H9 (cell line): ENCODE measurements at regions not wholly inside any gene's neighbourhood (a gene's known extent, or its start where the extent isn't known, plus 50 kb on each side); places are given as distances from the start of the nearest gene placed in this dataset.

Source experiments
- DNase-seq: peaks from one replicate; pipeline ENCODE4 v3.0.0-alpha.2; 2017
- H2AFZ ChIP-seq: one replicate; pipeline ENCODE4 v1.6.1; 2013; ENCODE audit warnings: mild to moderate bottlenecking, low read length, control low read depth, moderate library complexity
- H2AK5ac ChIP-seq: 2 replicates; pipeline ENCODE4 v1.6.1; 2013; ENCODE audit warnings: low read length, control low read depth, mixed read lengths; ENCODE audit not compliant: insufficient read length
- H2BK120ac ChIP-seq: one replicate; pipeline ENCODE4 v1.6.1; 2013; ENCODE audit warnings: low read depth, mild to moderate bottlenecking, low read length, control low read depth, inconsistent platforms; ENCODE audit not compliant: poor library complexity, severe bottlenecking
- H2BK12ac ChIP-seq: 2 replicates; pipeline ENCODE4 v1.6.1; 2013; ENCODE audit warnings: low read length, control low read depth, mixed read lengths, low read depth; ENCODE audit not compliant: insufficient read length
- H2BK15ac ChIP-seq: 2 replicates; pipeline ENCODE4 v1.6.1; 2013; ENCODE audit warnings: low read depth, low read length, control low read depth
- H2BK20ac ChIP-seq: one replicate; pipeline ENCODE4 v1.6.1; 2013; ENCODE audit warnings: low read depth, mild to moderate bottlenecking, low read length, control low read depth, inconsistent platforms; ENCODE audit not compliant: poor library complexity, severe bottlenecking
- H2BK5ac ChIP-seq: 2 replicates; pipeline ENCODE4 v1.6.1; 2013; ENCODE audit warnings: low read length, control low read depth, mixed read lengths; ENCODE audit not compliant: insufficient read length
- H3K14ac ChIP-seq: 2 replicates; pipeline ENCODE4 v1.6.1; 2013; ENCODE audit warnings: low read length, control low read depth; ENCODE audit not compliant: insufficient read depth
- H3K18ac ChIP-seq: 2 replicates; pipeline ENCODE4 v1.6.1; 2013; ENCODE audit warnings: low read depth, mild to moderate bottlenecking, mixed read lengths, low read length, control low read depth; ENCODE audit not compliant: insufficient read length
- H3K23ac ChIP-seq: 2 replicates; pipeline ENCODE4 v1.6.1; 2013; ENCODE audit warnings: low read length, control low read depth, mixed read lengths, low read depth; ENCODE audit not compliant: insufficient read length
- H3K23me2 ChIP-seq: 2 replicates; pipeline ENCODE4 v1.6.1; 2013; ENCODE audit warnings: low read depth, mild to moderate bottlenecking, mixed read lengths, low read length, control low read depth; ENCODE audit not compliant: insufficient read length, poor library complexity, severe bottlenecking
- H3K27ac ChIP-seq: 2 replicates; pipeline ENCODE4 v1.5.1; 2013; ENCODE audit warnings: low read length, control low read depth, mixed read lengths, low read depth; ENCODE audit not compliant: insufficient read length
- H3K27me3 ChIP-seq: 2 replicates; pipeline ENCODE4 v1.6.1; 2013; ENCODE audit warnings: low read length, control low read depth, inconsistent platforms; ENCODE audit not compliant: insufficient read depth
- H3K4ac ChIP-seq: 2 replicates; pipeline ENCODE4 v1.6.1; 2013; ENCODE audit warnings: low read depth, mild to moderate bottlenecking, control low read depth, inconsistent platforms, low read length, moderate library complexity
- H3K4me1 ChIP-seq: 2 replicates; pipeline ENCODE4 v1.6.1; 2013; ENCODE audit warnings: low read length, control low read depth, inconsistent platforms; ENCODE audit not compliant: insufficient read depth
- H3K4me2 ChIP-seq: 2 replicates; pipeline ENCODE4 v1.6.1; 2013; ENCODE audit warnings: low read length, control low read depth, mixed read lengths; ENCODE audit not compliant: insufficient read length, insufficient read depth
- H3K56ac ChIP-seq: 2 replicates; pipeline ENCODE4 v1.6.1; 2013; ENCODE audit warnings: low read depth, mild to moderate bottlenecking, mixed read lengths, low read length, control low read depth; ENCODE audit not compliant: insufficient read length
- H3K79me1 ChIP-seq: 2 replicates; pipeline ENCODE4 v1.6.1; 2013; ENCODE audit warnings: low read depth, mild to moderate bottlenecking, moderate library complexity, low read length, control low read depth, inconsistent platforms; ENCODE audit not compliant: insufficient read depth, poor library complexity, severe bottlenecking
- H3K79me2 ChIP-seq: 2 replicates; pipeline ENCODE4 v1.6.1; 2013; ENCODE audit warnings: low read length, control low read depth, inconsistent platforms; ENCODE audit not compliant: insufficient read depth
- H3K9ac ChIP-seq: 2 replicates; pipeline ENCODE4 v1.6.1; 2013; ENCODE audit warnings: low read length, control low read depth, mixed read lengths; ENCODE audit not compliant: insufficient read length; ENCODE audit errors: extremely low read depth
- H3K9me3 ChIP-seq: one replicate; pipeline ENCODE4 v1.6.1; 2013; ENCODE audit warnings: low read depth, low read length, inconsistent platforms; ENCODE audit not compliant: control insufficient read depth
- H3T11ph ChIP-seq: one replicate; pipeline ENCODE4 v1.6.1; 2013; ENCODE audit warnings: mild to moderate bottlenecking, low read length, control low read depth, inconsistent platforms
- H4K20me1 ChIP-seq: one replicate; pipeline ENCODE4 v1.6.1; 2013; ENCODE audit not compliant: control insufficient read depth, insufficient read length, insufficient read depth
- H4K5ac ChIP-seq: 2 replicates; pipeline ENCODE4 v1.6.1; 2013; ENCODE audit warnings: low read depth, mild to moderate bottlenecking, mixed read lengths, low read length, control low read depth; ENCODE audit not compliant: insufficient read length
- H4K8ac ChIP-seq: replicated peaks from 2 replicates; pipeline ENCODE4 v1.6.1; 2013; ENCODE audit warnings: low read length, control low read depth, mixed read lengths, low read depth; ENCODE audit not compliant: insufficient read length
- H4K91ac ChIP-seq: 2 replicates; pipeline ENCODE4 v1.6.1; 2013; ENCODE audit warnings: low read depth, mild to moderate bottlenecking, moderate library complexity, mixed read lengths, low read length, control low read depth; ENCODE audit not compliant: insufficient read length
- H3K27ac Mint-ChIP-seq, 3 experiments: 2 replicates in 2 of 3; 3 replicates in 1 of 3; pipeline ENCODE4 v1.8.0; 2020 to 2021; ENCODE audit warnings: mixed read lengths in 3 of 3, mild to moderate bottlenecking in 1 of 3, moderate library complexity in 1 of 3
- H3K27me3 Mint-ChIP-seq: 2 replicates; pipeline ENCODE4 v1.8.0; 2021; ENCODE audit warnings: low read depth, mild to moderate bottlenecking, moderate library complexity, mixed read lengths
- H3K36me3 Mint-ChIP-seq, 3 experiments: 2 replicates in 2 of 3; 3 replicates in 1 of 3; pipeline ENCODE4 v1.8.0; 2020 to 2021; ENCODE audit warnings: low read depth in 3 of 3, mixed read lengths in 3 of 3; ENCODE audit not compliant: insufficient read depth in 1 of 3
- H3K4me1 Mint-ChIP-seq, 2 experiments: 2 replicates each; pipeline ENCODE4 v1.8.0; 2020; ENCODE audit warnings: mixed read lengths in 2 of 2
- H3K4me3 Mint-ChIP-seq, 2 experiments: 2 replicates in 1 of 2; 3 replicates in 1 of 2; pipeline ENCODE4 v1.8.0; 2020 to 2021; ENCODE audit warnings: mild to moderate bottlenecking in 2 of 2, mixed read lengths in 2 of 2, moderate library complexity in 1 of 2
- H3K9me3 Mint-ChIP-seq, 2 experiments: 2 replicates in 1 of 2; 3 replicates in 1 of 2; pipeline ENCODE4 v1.8.0; 2020; ENCODE audit warnings: mild to moderate bottlenecking in 2 of 2, mixed read lengths in 2 of 2, moderate library complexity in 1 of 2
- CTCF ChIP-seq: fragments of 200-600 bp; sonication (generic); conservative IDR thresholded peaks from 3 replicates; pipeline ENCODE4 v1.8.0; 2021; ENCODE audit warnings: antibody characterized with exemption, mild to moderate bottlenecking
- WGBS: extraction: QIAGEN DNeasy Blood & Tissue Kit; methylation state at CpG from one replicate; pipeline ENCODE4 v1.1.7; 2013; ENCODE audit warnings: missing lambda C conversion rate, low lambda C conversion rate, mixed read lengths; ENCODE audit not compliant: insufficient read length; ENCODE audit errors: extremely low coverage; 5-methylcytosine and 5-hydroxymethylcytosine counted together

- H3K56ac ChIP-seq, result no peak overlapping the region
- no peaks in the 10 kb centered on the region for H3K79me2 ChIP-seq
- Mint-ChIP-seq H3K4me3 (no peak overlapping the region), H3K9me3 (peaks cover 22 to 24% of the 10 kb centered on the region in 2 experiments), H3K4me1 (peaks cover 6 to 10% of the 10 kb centered on the region in 2 experiments), H3K27me3 (no peaks in the 10 kb centered on the region), H3K36me3 (peaks cover 17 to 32% (median 21%) of the 10 kb centered on the region in 3 experiments), H3K27ac (no peak overlapping the region)
- no peaks in the 10 kb centered on the region for H3K23me2 ChIP-seq
- H2BK120ac ChIP-seq, result no peak overlapping the region
- DNase-seq, result no peak
- no peak overlapping the region for H3T11ph ChIP-seq
- H3K18ac ChIP-seq, result no peak overlapping the region
- H2BK20ac ChIP-seq, result no peak overlapping the region
- H2BK15ac ChIP-seq, result no peak overlapping the region
- no peak overlapping the region for H2AFZ ChIP-seq
- H4K91ac ChIP-seq, result no peak overlapping the region
- H4K20me1 ChIP-seq, result no peaks in the 10 kb centered on the region
- no peak overlapping the region for H3K23ac ChIP-seq
- H2BK12ac ChIP-seq, result no peak overlapping the region
- no peak overlapping the region for H3K4ac ChIP-seq
- no peaks in the 10 kb centered on the region for H3K9me3 ChIP-seq
- no CpG with 5 or more reads among the region's 5 CpGs for WGBS
- no peaks in the 10 kb centered on the region for H3K4me1 ChIP-seq
- H3K9ac ChIP-seq, result no peak overlapping the region
- no peaks in the 10 kb centered on the region for H3K27me3 ChIP-seq
- H4K8ac ChIP-seq, result no peak overlapping the region
- no peak overlapping the region for H4K5ac ChIP-seq
- H3K27ac ChIP-seq, result no peak overlapping the region
- no peak overlapping the region for H3K14ac ChIP-seq
- H2BK5ac ChIP-seq, result no peak overlapping the region
- no peaks in the 10 kb centered on the region for H3K79me1 ChIP-seq
- no peak for TF ChIP-seq CTCF
- H2AK5ac ChIP-seq, result no peak overlapping the region
- no peak overlapping the region for H3K4me2 ChIP-seq
These were observed 97.5 kb upstream of the RPS23 start for GRCh38 chr5:82375488-82376244.
